Hematopoietic multipotent progenitor cell treated with erythropoietin and hydrocortisone succinate and interleukin-3 and kit ligand, for 6 days (in vitro differentiated cells): ENCODE measurements at regions not wholly inside any gene's neighbourhood (a gene's known extent, or its start where the extent isn't known, plus 50 kb on each side); places are given as distances from the start of the nearest gene placed in this dataset.

Experiments used
- DNase-seq: peaks from one replicate; pipeline ENCODE4 v3.0.0-alpha.2; 2015

GRCh38 chr1:2866422-2867086, 65.1 kb upstream of the TTC34 start:
- no peak for DNase-seq

GRCh38 chr1:2867087-2867425, 65.6 kb upstream of the TTC34 start:
- no peak for DNase-seq

- DNase-seq = no peak
These were observed 66.4 kb upstream of the TTC34 start for GRCh38 chr1:2867861-2868260.

GRCh38 chr1:2868571-2869195, 67.2 kb upstream of the TTC34 start:
- no peak for DNase-seq

- no peak for DNase-seq
These were observed 69.8 kb upstream of the TTC34 start for GRCh38 chr1:2871246-2871815.

GRCh38 chr1:2874207-2874606, 72.7 kb upstream of the TTC34 start:
- no peak for DNase-seq

GRCh38 chr1:2874607-2875480, 73.4 kb upstream of the TTC34 start:
- DNase-seq = no peak

- DNase-seq = no peak
These were observed 74.4 kb upstream of the TTC34 start for GRCh38 chr1:2875707-2876561.

GRCh38 chr1:2876846-2877245, 75.4 kb upstream of the TTC34 start:
- no peak for DNase-seq

- no peak for DNase-seq
These were observed 75.9 kb upstream of the TTC34 start for GRCh38 chr1:2877391-2877790.

- no peak for DNase-seq
These were observed 77.1 kb upstream of the TTC34 start for GRCh38 chr1:2878591-2878990.

GRCh38 chr1:2879026-2879425, 77.5 kb upstream of the TTC34 start:
- no peak for DNase-seq

- DNase-seq = no peak
These were observed 78.1 kb upstream of the TTC34 start for GRCh38 chr1:2879591-2879990.

GRCh38 chr1:2880086-2880485, 78.6 kb upstream of the TTC34 start:
- no peak for DNase-seq

- DNase-seq = no peak
These were observed 79.4 kb upstream of the TTC34 start for GRCh38 chr1:2880812-2881295.

- no peak for DNase-seq
These were observed 80.1 kb upstream of the TTC34 start for GRCh38 chr1:2881556-2881955.

- no peak for DNase-seq
These were observed 81.6 kb upstream of the TTC34 start for GRCh38 chr1:2882966-2883696.

GRCh38 chr1:2885001-2885400, 83.5 kb upstream of the TTC34 start:
- no peak for DNase-seq

GRCh38 chr1:2886631-2887030, 85.1 kb upstream of the TTC34 start:
- no peak for DNase-seq

- peak; percentile 45 for DNase-seq
These were observed 86.7 kb upstream of the TTC34 start for GRCh38 chr1:2887941-2888855.
